GM12801 (cell line): ENCODE measurements at regions not wholly inside any gene's neighbourhood (a gene's known extent, or its start where the extent isn't known, plus 50 kb on each side); places are given as distances from the start of the nearest gene placed in this dataset.
A peak's percentile ranks its signal among the peaks of the same experiment; 100 is the strongest.

Source experiments
- TF ChIP-seq, protein P1 (sequence below): IDR thresholded peaks from one replicate; pipeline ENCODE4 v1.5.1; 2011; ENCODE audit warnings: control low read depth; ENCODE audit not compliant: insufficient read length; ENCODE audit errors: extremely low read depth

DNA sequence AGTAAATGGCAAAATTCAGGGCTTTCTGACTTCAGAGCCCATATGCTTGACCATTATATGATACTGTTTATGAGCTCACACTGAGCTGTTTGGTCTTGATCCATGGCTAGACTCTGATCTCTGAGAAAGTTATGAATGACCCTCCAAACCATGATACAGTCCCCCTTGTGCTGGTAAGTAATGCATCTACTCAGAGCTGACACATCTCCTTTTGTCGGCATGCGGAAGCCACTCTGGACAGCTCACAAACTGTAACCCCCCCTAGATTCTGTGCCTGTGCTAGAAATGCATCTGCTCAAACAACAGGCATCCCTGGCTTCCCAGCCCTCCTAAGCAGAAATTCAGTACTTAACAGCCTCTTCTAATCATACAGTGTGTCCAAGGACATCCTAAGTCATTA, 150.8 kb upstream of the RAG2 start:
- TF ChIP-seq, protein P1, sequence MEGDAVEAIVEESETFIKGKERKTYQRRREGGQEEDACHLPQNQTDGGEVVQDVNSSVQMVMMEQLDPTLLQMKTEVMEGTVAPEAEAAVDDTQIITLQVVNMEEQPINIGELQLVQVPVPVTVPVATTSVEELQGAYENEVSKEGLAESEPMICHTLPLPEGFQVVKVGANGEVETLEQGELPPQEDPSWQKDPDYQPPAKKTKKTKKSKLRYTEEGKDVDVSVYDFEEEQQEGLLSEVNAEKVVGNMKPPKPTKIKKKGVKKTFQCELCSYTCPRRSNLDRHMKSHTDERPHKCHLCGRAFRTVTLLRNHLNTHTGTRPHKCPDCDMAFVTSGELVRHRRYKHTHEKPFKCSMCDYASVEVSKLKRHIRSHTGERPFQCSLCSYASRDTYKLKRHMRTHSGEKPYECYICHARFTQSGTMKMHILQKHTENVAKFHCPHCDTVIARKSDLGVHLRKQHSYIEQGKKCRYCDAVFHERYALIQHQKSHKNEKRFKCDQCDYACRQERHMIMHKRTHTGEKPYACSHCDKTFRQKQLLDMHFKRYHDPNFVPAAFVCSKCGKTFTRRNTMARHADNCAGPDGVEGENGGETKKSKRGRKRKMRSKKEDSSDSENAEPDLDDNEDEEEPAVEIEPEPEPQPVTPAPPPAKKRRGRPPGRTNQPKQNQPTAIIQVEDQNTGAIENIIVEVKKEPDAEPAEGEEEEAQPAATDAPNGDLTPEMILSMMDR, result no peak

DNA sequence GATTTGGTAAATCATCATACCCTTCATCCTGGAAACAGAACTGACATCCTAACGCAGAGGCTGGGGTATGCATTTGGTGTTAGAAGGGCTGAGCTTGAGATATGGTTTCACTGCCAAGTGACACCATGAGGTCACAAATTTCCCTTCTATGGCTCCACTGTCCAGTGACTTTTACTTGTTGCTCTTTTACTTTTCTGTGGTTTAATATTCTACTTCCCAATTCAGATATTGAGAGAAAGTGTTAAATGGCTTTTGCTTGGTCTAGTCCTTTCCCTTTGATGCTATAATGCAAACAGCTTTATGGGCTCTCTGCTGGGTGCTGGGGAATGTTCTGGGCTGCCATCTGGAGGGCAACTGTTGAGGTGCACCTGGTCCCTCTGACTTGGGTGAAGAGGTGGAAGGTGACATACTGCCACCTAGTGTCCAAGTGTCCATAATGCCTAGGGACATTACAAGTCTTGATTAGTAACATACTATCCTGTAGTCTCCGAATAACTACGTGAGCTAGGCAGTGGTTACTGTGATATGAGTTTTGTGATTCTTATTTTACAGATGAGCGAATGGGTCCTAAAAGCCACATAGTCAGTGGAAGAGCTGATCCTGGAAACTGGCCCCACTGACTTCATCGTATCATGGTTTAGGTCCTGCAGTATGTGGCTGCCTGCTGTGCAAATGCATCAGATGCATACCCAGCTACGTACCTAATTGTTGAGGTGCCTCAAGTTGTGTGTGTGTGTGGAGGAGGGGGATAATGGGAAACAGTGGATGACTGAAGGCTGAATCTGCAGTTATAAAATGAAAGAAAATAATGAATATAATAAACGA, 149.1 kb upstream of the RAG2 start:
- TF ChIP-seq, protein P1, result peak; percentile 99

DNA sequence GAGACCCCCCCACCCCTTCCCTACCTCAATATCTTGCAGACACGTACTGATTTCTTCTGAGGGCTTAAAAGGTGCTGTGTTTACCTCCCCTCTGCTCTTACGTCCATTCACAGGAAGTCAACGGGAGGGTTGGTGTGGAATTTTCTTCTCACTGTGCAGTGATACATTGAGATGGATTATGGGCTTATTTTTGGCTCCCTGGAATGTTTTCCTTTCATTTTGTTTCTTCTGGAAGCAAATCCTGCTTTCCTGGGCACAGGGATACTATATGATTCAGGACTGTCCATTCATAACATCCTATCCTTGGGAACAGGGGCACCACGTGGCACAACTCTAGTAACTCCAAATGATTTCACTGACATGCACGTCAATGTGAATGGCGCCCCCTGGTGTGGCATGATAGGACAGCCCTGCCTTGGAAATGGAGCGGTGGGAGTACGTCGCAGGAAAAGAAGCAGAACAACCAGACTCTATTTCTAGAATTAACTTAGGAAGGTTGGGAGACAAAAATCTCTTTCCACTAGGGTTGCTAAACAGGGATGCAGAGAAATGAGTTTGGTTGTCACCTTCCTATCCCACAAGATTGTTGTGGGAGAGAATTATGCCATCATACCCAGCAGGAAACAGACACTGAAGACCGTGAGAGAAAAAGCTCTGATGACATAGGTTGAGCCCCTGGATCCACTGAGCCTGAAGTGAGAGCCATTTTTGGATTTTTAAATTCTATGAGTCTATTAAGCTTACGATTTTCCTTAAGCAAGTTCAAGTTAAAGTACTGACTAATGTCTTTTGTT, 146.5 kb upstream of the RAG2 start:
- TF ChIP-seq, protein P1, result no peak

DNA sequence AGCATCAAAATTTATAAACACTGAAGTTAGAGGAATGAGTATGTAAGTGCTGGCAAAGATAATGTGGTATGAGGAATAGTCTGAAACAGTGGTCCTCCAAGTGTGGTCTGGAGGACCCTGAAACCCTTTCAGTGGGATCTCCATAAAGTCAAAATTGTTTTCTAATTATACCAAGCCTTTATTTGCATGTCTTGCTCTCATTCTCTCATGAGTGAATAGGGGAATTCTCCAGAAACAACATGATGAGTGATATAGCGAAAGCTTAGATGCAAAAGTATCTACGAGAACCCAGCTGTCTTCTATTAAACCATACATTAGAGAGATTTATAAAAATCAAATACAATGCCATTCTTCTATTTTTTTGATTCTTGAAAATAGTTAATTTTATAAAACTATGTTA, 145.0 kb upstream of the RAG2 start:
- TF ChIP-seq, protein P1, result no peak

DNA sequence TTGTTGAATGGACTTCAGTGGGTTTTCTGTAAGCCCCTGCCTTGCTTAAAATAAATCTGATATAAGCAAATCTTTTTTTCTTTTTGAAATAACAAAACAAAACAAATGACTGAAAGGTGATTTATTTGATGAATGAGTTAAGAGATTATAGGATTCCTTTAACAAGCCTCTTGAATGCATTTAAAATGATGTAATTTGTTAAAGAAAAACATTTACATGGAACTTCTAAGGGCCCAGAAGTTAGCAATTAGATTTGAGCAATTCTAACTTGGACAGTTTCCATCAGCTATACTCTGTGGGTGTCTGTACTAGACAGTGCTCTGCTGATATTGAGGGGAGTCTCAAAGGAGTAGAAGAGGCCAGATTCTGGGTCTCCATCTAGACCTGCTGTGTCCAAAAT, 143.5 kb upstream of the RAG2 start:
- TF ChIP-seq, protein P1, result no peak

DNA sequence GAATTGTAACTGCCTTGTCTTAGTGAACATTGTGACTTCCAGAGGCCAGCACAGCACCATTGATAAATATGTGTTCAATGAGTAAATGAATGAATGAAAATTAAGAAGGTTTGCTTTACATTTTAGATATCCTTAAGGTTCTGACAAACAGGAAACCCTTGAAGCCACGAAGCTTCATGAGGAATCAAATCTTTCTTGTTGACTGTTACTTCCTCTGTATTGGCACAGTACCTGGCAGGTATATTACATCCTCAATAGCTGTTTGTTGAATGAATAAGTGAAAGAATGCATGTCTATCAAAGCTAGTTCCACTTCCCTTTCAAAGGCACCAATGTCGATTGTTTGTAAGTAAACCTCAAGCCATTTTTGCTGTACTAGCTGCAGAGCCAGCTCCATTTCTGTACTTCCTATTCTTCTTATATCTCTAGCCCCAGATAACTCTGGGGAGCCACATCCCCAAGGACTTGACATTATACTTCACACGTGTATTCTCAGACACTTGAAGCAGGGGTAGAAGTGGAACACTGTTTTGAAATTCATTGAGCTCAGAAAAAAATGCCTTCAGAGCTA, 140.3 kb upstream of the RAG2 start:
- TF ChIP-seq, protein P1, result no peak

DNA sequence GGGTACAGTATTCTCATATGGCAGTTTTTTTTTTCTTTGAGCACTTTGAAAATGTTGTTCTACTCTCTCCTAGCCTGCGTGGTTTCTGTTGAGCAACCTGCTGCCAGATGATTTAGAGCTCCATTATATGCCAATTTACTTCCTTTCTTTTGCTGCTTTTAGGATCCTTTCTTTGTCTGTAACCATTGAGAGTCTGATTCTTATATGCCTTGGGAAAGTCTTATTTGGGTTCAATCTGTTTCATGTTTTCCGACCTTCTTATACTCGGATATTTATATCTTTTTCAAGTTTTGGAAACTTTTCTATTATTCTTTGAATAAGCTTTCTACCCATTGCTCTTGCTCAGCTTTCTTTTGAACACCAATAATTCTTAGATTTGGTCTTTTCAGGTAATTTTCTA, 138.1 kb upstream of the RAG2 start:
- TF ChIP-seq, protein P1, result no peak
